Caco-2 (cell line): ENCODE measurements at regions not wholly inside any gene's neighbourhood (a gene's known extent, or its start where the extent isn't known, plus 50 kb on each side); places are given as distances from the start of the nearest gene placed in this dataset.

Source experiments
- BruUV-seq: library from RNA; stranded (reverse); fragments of 400-500 nt; replicated peaks from 2 replicates; lab custom pipeline; 2021; lab: Mats Ljungman, UMichigan
- CTCF ChIA-PET: fragments of 300-600 bp; sonication (Branson Sonifier 250); formaldehyde crosslinking; loops from one replicate; lab custom pipeline; 2022; ENCODE audit warnings: antibody characterized with exemption; lab: Charles Lee
- POLR2A ChIA-PET: fragments of 300-600 bp; sonication (Branson Sonifier 250); formaldehyde crosslinking; loops from one replicate; lab custom pipeline; 2022; ENCODE audit warnings: antibody characterized with exemption; lab: Charles Lee
- DNase-seq, 2 experiments: peaks; one replicate each; pipeline versions ENCODE4 v3.0.0 to v3.0.0-alpha.2; 2020 to 2022
- H3K27me3 ChIP-seq: replicated peaks from 2 replicates; pipeline ENCODE4 v1.6.0; 2011; ENCODE audit warnings: low read length; ENCODE audit not compliant: control insufficient read depth, insufficient read depth
- H3K36me3 ChIP-seq: 2 replicates; pipeline ENCODE4 v1.5.1; 2011; ENCODE audit warnings: low read length; ENCODE audit not compliant: control insufficient read depth, insufficient read depth
- H3K4me1 ChIP-seq: fragments of 250-450 bp; sonication (Bioruptor Pico); 2 replicates; pipeline ENCODE4 v1.5.1; 2020; ENCODE audit warnings: mild to moderate bottlenecking
- H3K4me3 ChIP-seq: 2 replicates; pipeline ENCODE4 v1.5.1; 2011; ENCODE audit warnings: low read depth, mild to moderate bottlenecking, control low read depth, low read length
- H3K9me3 ChIP-seq: fragments of 250-450 bp; sonication (Bioruptor Pico); 2 replicates; pipeline ENCODE4 v1.5.1; 2020; ENCODE audit warnings: mild to moderate bottlenecking, moderate library complexity
- H3K27ac Mint-ChIP-seq: one replicate; pipeline ENCODE4 v1.8.0; 2022; ENCODE audit warnings: mixed read lengths; ENCODE audit not compliant: unreplicated experiment
- H3K27me3 Mint-ChIP-seq: one replicate; pipeline ENCODE4 v1.8.0; 2022; ENCODE audit warnings: mixed read lengths; ENCODE audit not compliant: insufficient read depth, unreplicated experiment
- H3K36me3 Mint-ChIP-seq: one replicate; pipeline ENCODE4 v1.8.0; 2022; ENCODE audit warnings: mild to moderate bottlenecking, mixed read lengths; ENCODE audit not compliant: insufficient read depth, unreplicated experiment
- H3K4me1 Mint-ChIP-seq: one replicate; pipeline ENCODE4 v1.8.0; 2022; ENCODE audit warnings: low read depth, mixed read lengths; ENCODE audit not compliant: unreplicated experiment
- H3K4me3 Mint-ChIP-seq: one replicate; pipeline ENCODE4 v1.8.0; 2022; ENCODE audit warnings: mild to moderate bottlenecking, moderate library complexity, mixed read lengths; ENCODE audit not compliant: unreplicated experiment
- H3K9me3 Mint-ChIP-seq: one replicate; pipeline ENCODE4 v1.8.0; 2022; ENCODE audit warnings: mixed read lengths; ENCODE audit not compliant: unreplicated experiment
- CTCF ChIP-seq, 2 experiments: fragments of 200-600 bp in 1 of 2; IDR thresholded peaks; 1 replicate in 1 of 2; 2 replicates in 1 of 2; pipeline versions ENCODE4 v1.5.1 to v1.8.0; 2011 to 2022; ENCODE audit warnings: antibody characterized with exemption in 1 of 2, control low read depth in 1 of 2, inconsistent platforms in 1 of 2, low read depth in 1 of 2, low read length in 1 of 2, mild to moderate bottlenecking in 1 of 2, moderate library complexity in 1 of 2; ENCODE audit not compliant: insufficient read depth in 1 of 2, severe bottlenecking in 1 of 2, unreplicated experiment in 1 of 2
- intact Hi-C: fragments of 100-400 bp; cut with micrococcal nuclease; formaldehyde crosslinking; loops from one replicate; pipeline ENCODE4 v1.10.0; 2022; ENCODE audit not compliant: unreplicated experiment

- CTCF ChIA-PET: no interaction called here
- Mint-ChIP-seq H3K4me3 (no peak overlapping the region), H3K4me1 (no peaks in the 10 kb centered on the region), H3K9me3 (no peaks in the 10 kb centered on the region), H3K27ac (no peak overlapping the region), H3K36me3 (no peaks in the 10 kb centered on the region), H3K27me3 (no peaks in the 10 kb centered on the region)
- Histone ChIP-seq H3K36me3 (no peaks in the 10 kb centered on the region), H3K9me3 (no peaks in the 10 kb centered on the region), H3K4me1 (no peaks in the 10 kb centered on the region), H3K27me3 (no peaks in the 10 kb centered on the region), H3K4me3 (no peak overlapping the region)
- no peak for DNase-seq
- intact Hi-C loops: no loop called here
- no peak for TF ChIP-seq CTCF (IDR thresholded peaks at IDR 0.05; ENCODE audit: insufficient read depth in 1 of 2, low read depth in 1 of 2, low read length in 1 of 2, severe bottlenecking in 1 of 2, unreplicated experiment in 1 of 2)
- POLR2A ChIA-PET: no interaction called here
- BruUV-seq: no TSS peak
Measured at GRCh38 chr18:51522821-51523220, 325.3 kb upstream of the MEX3C start.

GRCh38 chr18:51523671-51524070 is 326.2 kb upstream of the MEX3C start:
- H3K27me3 Mint-ChIP-seq: no peaks in the 10 kb centered on the region
- no peaks in the 10 kb centered on the region for H3K4me1 ChIP-seq
- no peak overlapping the region for H3K4me3 Mint-ChIP-seq
- no TSS peak for BruUV-seq
- ChIA-PET POLR2A (no interaction called here), CTCF (no interaction called here)
- no peak overlapping the region for H3K4me3 ChIP-seq
- DNase-seq: no peak
- no peak for TF ChIP-seq CTCF (IDR thresholded peaks at IDR 0.05; ENCODE audit: insufficient read depth in 1 of 2, low read depth in 1 of 2, low read length in 1 of 2, severe bottlenecking in 1 of 2, unreplicated experiment in 1 of 2)
- no peaks in the 10 kb centered on the region for H3K4me1 Mint-ChIP-seq
- no peaks in the 10 kb centered on the region for H3K9me3 Mint-ChIP-seq
- H3K27ac Mint-ChIP-seq: no peak overlapping the region
- no peaks in the 10 kb centered on the region for H3K9me3 ChIP-seq
- no peaks in the 10 kb centered on the region for H3K27me3 ChIP-seq
- intact Hi-C loops: no loop called here
- H3K36me3 Mint-ChIP-seq: no peaks in the 10 kb centered on the region
- H3K36me3 ChIP-seq: no peaks in the 10 kb centered on the region

- DNase-seq: no peak
- H3K4me1 Mint-ChIP-seq: no peaks in the 10 kb centered on the region
- intact Hi-C loops: no loop called here
- Histone ChIP-seq H3K9me3 (no peaks in the 10 kb centered on the region), H3K27me3 (no peaks in the 10 kb centered on the region), H3K4me3 (no peak overlapping the region), H3K36me3 (no peaks in the 10 kb centered on the region), H3K4me1 (no peaks in the 10 kb centered on the region)
- BruUV-seq: no TSS peak
- no peaks in the 10 kb centered on the region for H3K27me3 Mint-ChIP-seq
- no peaks in the 10 kb centered on the region for H3K36me3 Mint-ChIP-seq
- CTCF ChIA-PET: no interaction called here
- no peak overlapping the region for H3K4me3 Mint-ChIP-seq
- H3K9me3 Mint-ChIP-seq: no peaks in the 10 kb centered on the region
- no peak overlapping the region for H3K27ac Mint-ChIP-seq
- POLR2A ChIA-PET: no interaction called here
- TF ChIP-seq CTCF (IDR thresholded peaks at IDR 0.05; ENCODE audit: insufficient read depth in 1 of 2, low read depth in 1 of 2, low read length in 1 of 2, severe bottlenecking in 1 of 2, unreplicated experiment in 1 of 2): no peak
Measured at GRCh38 chr18:51525453-51526225, 328.2 kb upstream of the MEX3C start.
